Mesothelial cell of epicardium (in vitro differentiated cells): ENCODE measurements at regions not wholly inside any gene's neighbourhood (a gene's known extent, or its start where the extent isn't known, plus 50 kb on each side); places are given as distances from the start of the nearest gene placed in this dataset.

Source experiments
- DNase-seq, 2 experiments: peaks; one replicate each; pipeline ENCODE4 v3.0.0; 2021; ENCODE audit warnings: low spot score in 2 of 2; ENCODE audit not compliant: unreplicated experiment in 2 of 2
- H3K27ac Mint-ChIP-seq: 2 replicates; pipeline ENCODE4 v1.8.0; 2021; ENCODE audit warnings: mixed read lengths
- H3K27me3 Mint-ChIP-seq: 2 replicates; pipeline ENCODE4 v1.8.0; 2021; ENCODE audit warnings: low read depth, mixed read lengths
- H3K36me3 Mint-ChIP-seq: 2 replicates; pipeline ENCODE4 v1.8.0; 2021; ENCODE audit warnings: mixed read lengths
- H3K4me1 Mint-ChIP-seq: 2 replicates; pipeline ENCODE4 v1.8.0; 2021; ENCODE audit warnings: mixed read lengths
- H3K4me3 Mint-ChIP-seq: 2 replicates; pipeline ENCODE4 v1.8.0; 2021; ENCODE audit warnings: mild to moderate bottlenecking, moderate library complexity, mixed read lengths
- H3K9me3 Mint-ChIP-seq: 2 replicates; pipeline ENCODE4 v1.8.0; 2021; ENCODE audit warnings: mixed read lengths
- CTCF ChIP-seq: fragments of 200-600 bp; sonication (generic); IDR thresholded peaks from one replicate; pipeline ENCODE4 v1.5.0; 2021; ENCODE audit warnings: antibody characterized with exemption; ENCODE audit not compliant: unreplicated experiment

GRCh38 chr5:113824307-113824706 is 310.8 kb downstream of the YTHDC2 start:
- H3K9me3 Mint-ChIP-seq, result peaks cover 16% of the 10 kb centered on the region
- peaks cover 8% of the 10 kb centered on the region for H3K4me1 Mint-ChIP-seq
- H3K36me3 Mint-ChIP-seq, result peaks cover 4% of the 10 kb centered on the region
- no peak overlapping the region for H3K4me3 Mint-ChIP-seq
- TF ChIP-seq CTCF, result peak; percentile 27
- DNase-seq, result no peak
- no peak overlapping the region for H3K27ac Mint-ChIP-seq
- H3K27me3 Mint-ChIP-seq, result no peaks in the 10 kb centered on the region

- peaks cover 8% of the 10 kb centered on the region for H3K4me1 Mint-ChIP-seq
- peaks cover 4% of the 10 kb centered on the region for H3K36me3 Mint-ChIP-seq
- DNase-seq, result no peak
- no peak for TF ChIP-seq CTCF
- no peak overlapping the region for H3K4me3 Mint-ChIP-seq
- peaks cover 17% of the 10 kb centered on the region for H3K9me3 Mint-ChIP-seq
- H3K27ac Mint-ChIP-seq, result no peak overlapping the region
- H3K27me3 Mint-ChIP-seq, result no peaks in the 10 kb centered on the region
Observed at GRCh38 chr5:113825176-113825575, 311.7 kb downstream of the YTHDC2 start.

GRCh38 chr5:113846941-113847340 is 333.4 kb downstream of the YTHDC2 start:
- DNase-seq, result no peak
- H3K4me1 Mint-ChIP-seq, result peaks cover 13% of the 10 kb centered on the region
- H3K4me3 Mint-ChIP-seq, result peak overlapping the region; percentile 28
- TF ChIP-seq CTCF, result no peak
- peaks cover 6% of the 10 kb centered on the region for H3K9me3 Mint-ChIP-seq
- no peaks in the 10 kb centered on the region for H3K36me3 Mint-ChIP-seq
- no peak overlapping the region for H3K27ac Mint-ChIP-seq
- no peaks in the 10 kb centered on the region for H3K27me3 Mint-ChIP-seq

- Mint-ChIP-seq H3K4me3 (no peak overlapping the region), H3K36me3 (peaks cover 6% of the 10 kb centered on the region), H3K27ac (no peak overlapping the region), H3K9me3 (peaks cover 30% of the 10 kb centered on the region), H3K4me1 (no peaks in the 10 kb centered on the region), H3K27me3 (no peaks in the 10 kb centered on the region)
- DNase-seq, result no peak
- no peak for TF ChIP-seq CTCF
Observed at GRCh38 chr5:113864437-113864836, 350.9 kb downstream of the YTHDC2 start.

- H3K4me3 Mint-ChIP-seq, result no peak overlapping the region
Observed at GRCh38 chr5:113866763-113867162, 353.3 kb downstream of the YTHDC2 start.

More at GRCh38 chr5:113866763-113867162, 353.3 kb downstream of the YTHDC2 start:
- peaks cover 6% of the 10 kb centered on the region for H3K36me3 Mint-ChIP-seq
- H3K27ac Mint-ChIP-seq, result no peak overlapping the region
- no peaks in the 10 kb centered on the region for H3K27me3 Mint-ChIP-seq
- H3K4me1 Mint-ChIP-seq, result peaks cover 7% of the 10 kb centered on the region
- DNase-seq, result no peak
- no peak for TF ChIP-seq CTCF
- peaks cover 28% of the 10 kb centered on the region for H3K9me3 Mint-ChIP-seq
